ENCODE measurements at regions not wholly inside any gene's neighbourhood (a gene's known extent, or its start where the extent isn't known, plus 50 kb on each side); places are given as distances from the start of the nearest gene placed in this dataset.

- no peak overlapping the region for H2AK9ac ChIP-seq (replicated peaks; ENCODE audit: low read depth, low read length, poor library complexity)
- no peak overlapping the region for H3K56ac ChIP-seq (ENCODE audit: extremely low read depth, insufficient read depth, low read length)
- no peak overlapping the region for H3K4ac ChIP-seq (ENCODE audit: low read depth, low read length)
- H4K5ac ChIP-seq (ENCODE audit: low read depth, low read length), result no peak overlapping the region
- WGBS, 2 experiments (ENCODE audit: extremely low coverage in 2 of 2, insufficient read length in 1 of 2), result no CpG with 5 or more reads among the region's 1 CpG
- CTCF ChIA-PET, result no interaction called here
- BruUV-seq (replicated peaks), result no TSS peak
- no peak overlapping the region for H2BK15ac ChIP-seq (ENCODE audit: low read depth, low read length)
- TF ChIP-seq POLR2A (IDR thresholded peaks at IDR 0.05; ENCODE audit: low read depth, low read length), result no peak
- no peak for TF ChIP-seq MAZ (IDR thresholded peaks at IDR 0.05; ENCODE audit: borderline replicate concordance, low read depth, low read length)
- no peak for TF ChIP-seq BHLHE40 (IDR thresholded peaks at IDR 0.05; ENCODE audit: low read depth, low read length)
- TF ChIP-seq CEBPB (IDR thresholded peaks at IDR 0.05; ENCODE audit: low read depth, low read length), result no peak
- TF ChIP-seq CTCF (conservative IDR thresholded peaks at IDR 0.05; ENCODE audit: low read depth, low read length), result no peak
- TF ChIP-seq MXI1 (IDR thresholded peaks at IDR 0.05; ENCODE audit: borderline replicate concordance, low read depth, low read length), result no peak
- no peak for TF ChIP-seq RAD21 (IDR thresholded peaks at IDR 0.05; ENCODE audit: low read length)
- TF ChIP-seq RCOR1 (IDR thresholded peaks at IDR 0.05; ENCODE audit: insufficient replicate concordance, low read length), result no peak
- no peak for TF ChIP-seq NFE2L2 (IDR thresholded peaks at IDR 0.05; ENCODE audit: low read depth, low read length)
- no peak for TF ChIP-seq MAFK (IDR thresholded peaks at IDR 0.05; ENCODE audit: low read depth, low read length)
- H3K18ac ChIP-seq (ENCODE audit: low read depth, low read length), result no peak overlapping the region
- H3K36me3 ChIP-seq (ENCODE audit: control insufficient read depth, insufficient read depth, low read length), result no peaks in the 10 kb centered on the region
- H3K79me1 ChIP-seq (ENCODE audit: low read depth in 1 of 2, low read length in 2 of 2), result no peaks in the 10 kb centered on the region
- no peak overlapping the region for H3K27ac ChIP-seq (ENCODE audit: insufficient read depth, low read length)
- dilution Hi-C loops (cut with HindIII; ENCODE audit: low sequenced_read_pairs, unreplicated experiment), result no loop called here
- H2BK5ac ChIP-seq (ENCODE audit: low read depth, low read length, poor library complexity, severe bottlenecking), result no peak overlapping the region
- no peak overlapping the region for H3K4me3 ChIP-seq (ENCODE audit: insufficient read depth, low read depth, low read length)
- no peaks in the 10 kb centered on the region for H3K4me1 ChIP-seq (ENCODE audit: control insufficient read depth, insufficient read depth, low read length)
- no peaks in the 10 kb centered on the region for H3K27me3 ChIP-seq (ENCODE audit: control insufficient read depth, insufficient read depth, low read length)
- no peak overlapping the region for H2BK20ac ChIP-seq (ENCODE audit: low read depth, low read length)
- no peak overlapping the region for H3K4me2 ChIP-seq (ENCODE audit: low read depth, low read length)
- H4K20me1 ChIP-seq (ENCODE audit: insufficient read depth, low read length), result no peaks in the 10 kb centered on the region
- intact Hi-C loops (cut with micrococcal nuclease), result loop anchor here (10.0 kb wide), 1 partner anchor 387 kb away; no protein-coding TSS in a partner anchor
- H3K14ac ChIP-seq (replicated peaks; ENCODE audit: low read depth, low read length), result no peak overlapping the region
- no peaks in the 10 kb centered on the region for H3K9me1 ChIP-seq (ENCODE audit: insufficient read depth, low read length)
- no peak overlapping the region for H2AFZ ChIP-seq (replicated peaks; ENCODE audit: low read length, poor library complexity)
- H2AK5ac ChIP-seq (ENCODE audit: low read depth, low read length), result no peak overlapping the region
- DNase-seq, result no peak
- in situ Hi-C loops (cut with MboI; ENCODE audit: low sequenced_read_pairs), result no loop called here
- no peak overlapping the region for H4K91ac ChIP-seq (ENCODE audit: insufficient read depth, low read depth, low read length)
- H3K9me3 ChIP-seq (ENCODE audit: control insufficient read depth, insufficient read depth, low read length), result peaks cover 4% of the 10 kb centered on the region; the same call in 1 of the 2 replicates
- H4K8ac ChIP-seq (ENCODE audit: low read depth in 2 of 2, low read length in 2 of 2), result no peak overlapping the region
- no peak for ATAC-seq (ENCODE audit: low read depth)
- H2BK120ac ChIP-seq (ENCODE audit: low read depth, low read length), result no peak overlapping the region
- no peak overlapping the region for H3K9ac ChIP-seq (ENCODE audit: low read depth, low read length)
- POLR2A ChIA-PET (ENCODE audit: unreplicated experiment), result no interaction called here
- H3K23ac ChIP-seq (ENCODE audit: low read depth, low read length), result no peak overlapping the region
Observed at GRCh38 chr3:88707837-88708236, 399.6 kb upstream of the EPHA3 start.

Measured in IMR-90 (cell line).